HG03159 (cell line): ENCODE measurements at regions not wholly inside any gene's neighbourhood (a gene's known extent, or its start where the extent isn't known, plus 50 kb on each side); places are given as distances from the start of the nearest gene placed in this dataset.
"Not testable (repeated sequence)": the region's sequence is repeated elsewhere in the genome, so short reads cannot be mapped to it uniquely, and the experiment has no call there.

Source experiments
- ATAC-seq: cut with Tn5 transposase; IDR thresholded peaks from one replicate; pipeline ENCODE4 v1.9.1; 2021; ENCODE audit warnings: mild to moderate bottlenecking, moderate library complexity; ENCODE audit not compliant: unreplicated experiment

GRCh38 chr12:22808860-22809259 lies 183.9 kb downstream of the ETNK1 start:
- ATAC-seq, result no peak

- no peak for ATAC-seq
These were observed 185.1 kb downstream of the ETNK1 start for GRCh38 chr12:22810036-22810435.

- no peak for ATAC-seq
These were observed 187.6 kb downstream of the ETNK1 start for GRCh38 chr12:22812531-22812930.

GRCh38 chr12:22821985-22822384 lies 197.0 kb downstream of the ETNK1 start:
- ATAC-seq, result no peak

GRCh38 chr12:22826026-22826425 lies 201.1 kb downstream of the ETNK1 start:
- ATAC-seq, result no peak

GRCh38 chr12:22826446-22826981 lies 201.5 kb downstream of the ETNK1 start:
- not testable (repeated sequence) for ATAC-seq

- ATAC-seq, result no peak
These were observed 203.1 kb downstream of the ETNK1 start for GRCh38 chr12:22828066-22828465.

GRCh38 chr12:22835431-22835830 lies 210.5 kb downstream of the ETNK1 start:
- ATAC-seq, result no peak

GRCh38 chr12:22850185-22850584 lies 225.2 kb downstream of the ETNK1 start:
- no peak for ATAC-seq

- ATAC-seq, result no peak
These were observed 226.6 kb downstream of the ETNK1 start for GRCh38 chr12:22851532-22851931.

- no peak for ATAC-seq
These were observed 230.5 kb downstream of the ETNK1 start for GRCh38 chr12:22855456-22855855.

GRCh38 chr12:22856178-22856577 lies 231.2 kb downstream of the ETNK1 start:
- peak; percentile 42 for ATAC-seq

GRCh38 chr12:22858849-22859570 lies 234.0 kb downstream of the ETNK1 start:
- ATAC-seq, result no peak

GRCh38 chr12:22860926-22861325 lies 236.0 kb downstream of the ETNK1 start:
- no peak for ATAC-seq

- ATAC-seq, result no peak
These were observed 240.9 kb downstream of the ETNK1 start for GRCh38 chr12:22865822-22866221.

- ATAC-seq, result no peak
These were observed 241.4 kb downstream of the ETNK1 start for GRCh38 chr12:22866406-22866805.

GRCh38 chr12:22874151-22874550 lies 249.2 kb downstream of the ETNK1 start:
- ATAC-seq, result no peak

GRCh38 chr12:22876262-22876661 lies 251.3 kb downstream of the ETNK1 start:
- no peak for ATAC-seq

- ATAC-seq, result no peak
These were observed 254.2 kb downstream of the ETNK1 start for GRCh38 chr12:22879203-22879602.

GRCh38 chr12:22880331-22880730 lies 255.4 kb downstream of the ETNK1 start:
- ATAC-seq, result no peak

GRCh38 chr12:22880807-22881206 lies 255.8 kb downstream of the ETNK1 start:
- no peak for ATAC-seq

GRCh38 chr12:22881878-22882385 lies 257.0 kb downstream of the ETNK1 start:
- ATAC-seq, result no peak

- ATAC-seq, result no peak
These were observed 257.6 kb downstream of the ETNK1 start for GRCh38 chr12:22882559-22882958.
